ENCODE measurements at regions not wholly inside any gene's neighbourhood (a gene's known extent, or its start where the extent isn't known, plus 50 kb on each side); places are given as distances from the start of the nearest gene placed in this dataset.
"Not testable (repeated sequence)": the region's sequence is repeated elsewhere in the genome, so short reads cannot be mapped to it uniquely, and the experiment has no call there.

- DNase-seq = not testable (repeated sequence)
Measured at GRCh38 chr9:6103911-6104310, 88.5 kb upstream of the RANBP6 start.

GRCh38 chr9:6102336-6102987, 87.0 kb upstream of the RANBP6 start:
- DNase-seq = not testable (repeated sequence)

GRCh38 chr9:6101725-6102124, 86.3 kb upstream of the RANBP6 start:
- DNase-seq = not testable (repeated sequence)

- not testable (repeated sequence) for DNase-seq
Measured at GRCh38 chr9:6099346-6099745, 83.9 kb upstream of the RANBP6 start.

GRCh38 chr9:6098431-6098830, 83.0 kb upstream of the RANBP6 start:
- no peak for DNase-seq

GRCh38 chr9:6096821-6097220, 81.4 kb upstream of the RANBP6 start:
- no peak for DNase-seq

GRCh38 chr9:6090277-6091210, 75.1 kb upstream of the RANBP6 start:
- DNase-seq = no peak

GRCh38 chr9:6089300-6089699, 73.9 kb upstream of the RANBP6 start:
- DNase-seq = no peak

- DNase-seq = no peak
Measured at GRCh38 chr9:6086006-6086655, 70.7 kb upstream of the RANBP6 start.

- peak; percentile 86 for DNase-seq
Measured at GRCh38 chr9:6080154-6080716, 64.8 kb upstream of the RANBP6 start.

GRCh38 chr9:6079386-6079785, 64.0 kb upstream of the RANBP6 start:
- no peak for DNase-seq

- DNase-seq = no peak
Measured at GRCh38 chr9:6078382-6079105, 63.1 kb upstream of the RANBP6 start.

- no peak for DNase-seq
Measured at GRCh38 chr9:6076851-6077250, 61.4 kb upstream of the RANBP6 start.

GRCh38 chr9:6073731-6074130, 58.3 kb upstream of the RANBP6 start:
- no peak for DNase-seq

GRCh38 chr9:6072865-6073264, 57.4 kb upstream of the RANBP6 start:
- no peak for DNase-seq

- no peak for DNase-seq
Measured at GRCh38 chr9:6072453-6072852, 57.0 kb upstream of the RANBP6 start.

- no peak for DNase-seq
Measured at GRCh38 chr9:6068983-6069382, 53.6 kb upstream of the RANBP6 start.

- no peak for DNase-seq
Measured at GRCh38 chr9:6067426-6067825, 52.0 kb upstream of the RANBP6 start.

Data from DMS153 (cell line).